ENCODE measurements at regions not wholly inside any gene's neighbourhood (a gene's known extent, or its start where the extent isn't known, plus 50 kb on each side); places are given as distances from the start of the nearest gene placed in this dataset.

GRCh38 chr18:53665701-53666100, 558.8 kb downstream of the MBD2 start:
- Histone ChIP-seq H3K36me3 (ENCODE audit: control insufficient read depth, insufficient read depth, low read length) (no peaks in the 10 kb centered on the region), H3K27me3 (ENCODE audit: control insufficient read depth, insufficient read depth, low read length) (no peaks in the 10 kb centered on the region), H3K14ac (replicated peaks; ENCODE audit: low read depth, low read length) (no peak overlapping the region), H2AK9ac (replicated peaks; ENCODE audit: low read depth, low read length, poor library complexity) (no peak overlapping the region), H2AFZ (replicated peaks; ENCODE audit: low read length, poor library complexity) (no peak overlapping the region), H3K9me1 (ENCODE audit: insufficient read depth, low read length) (no peaks in the 10 kb centered on the region), H3K79me1 (ENCODE audit: low read depth in 1 of 2, low read length in 2 of 2) (no peaks in the 10 kb centered on the region), H3K4ac (ENCODE audit: low read depth, low read length) (no peak overlapping the region), H4K91ac (ENCODE audit: insufficient read depth, low read depth, low read length) (no peak overlapping the region), H3K23ac (ENCODE audit: low read depth, low read length) (no peak overlapping the region), H4K20me1 (ENCODE audit: insufficient read depth, low read length) (no peaks in the 10 kb centered on the region), H3K4me2 (ENCODE audit: low read depth, low read length) (no peak overlapping the region), H2BK120ac (ENCODE audit: low read depth, low read length) (no peak overlapping the region), H3K4me3 (ENCODE audit: insufficient read depth, low read depth, low read length) (no peak overlapping the region), H2BK5ac (ENCODE audit: low read depth, low read length, poor library complexity, severe bottlenecking) (no peak overlapping the region), H4K5ac (ENCODE audit: low read depth, low read length) (no peak overlapping the region), H3K56ac (ENCODE audit: extremely low read depth, insufficient read depth, low read length) (no peak overlapping the region), H3K9ac (ENCODE audit: low read depth, low read length) (no peak overlapping the region), H3K18ac (ENCODE audit: low read depth, low read length) (no peak overlapping the region), H2BK15ac (ENCODE audit: low read depth, low read length) (no peak overlapping the region), H2BK20ac (ENCODE audit: low read depth, low read length) (no peak overlapping the region), H4K8ac (ENCODE audit: low read depth in 2 of 2, low read length in 2 of 2) (no peak overlapping the region), H3K27ac (ENCODE audit: insufficient read depth, low read length) (no peak overlapping the region), H3K9me3 (ENCODE audit: control insufficient read depth, insufficient read depth, low read length) (no peaks in the 10 kb centered on the region; the same call in 1 of the 2 replicates), H3K4me1 (ENCODE audit: control insufficient read depth, insufficient read depth, low read length) (no peaks in the 10 kb centered on the region), H2AK5ac (ENCODE audit: low read depth, low read length) (no peak overlapping the region)
- dilution Hi-C loops (cut with HindIII; ENCODE audit: low sequenced_read_pairs, unreplicated experiment): no loop called here
- WGBS, 2 experiments (ENCODE audit: extremely low coverage in 2 of 2, insufficient read length in 1 of 2): no CpG with 5 or more reads among the region's 4 CpGs
- TF ChIP-seq MAFK (IDR thresholded peaks at IDR 0.05; ENCODE audit: low read depth, low read length): no peak
- TF ChIP-seq RCOR1 (IDR thresholded peaks at IDR 0.05; ENCODE audit: insufficient replicate concordance, low read length): no peak
- TF ChIP-seq MAZ (IDR thresholded peaks at IDR 0.05; ENCODE audit: borderline replicate concordance, low read depth, low read length): no peak
- no peak for TF ChIP-seq MXI1 (IDR thresholded peaks at IDR 0.05; ENCODE audit: borderline replicate concordance, low read depth, low read length)
- TF ChIP-seq POLR2A (IDR thresholded peaks at IDR 0.05; ENCODE audit: low read depth, low read length): no peak
- TF ChIP-seq CTCF (conservative IDR thresholded peaks at IDR 0.05; ENCODE audit: low read depth, low read length): no peak
- no peak for TF ChIP-seq USF2 (IDR thresholded peaks at IDR 0.05; ENCODE audit: low read depth, low read length)
- TF ChIP-seq NFE2L2 (IDR thresholded peaks at IDR 0.05; ENCODE audit: low read depth, low read length): no peak
- no peak for TF ChIP-seq RFX5 (IDR thresholded peaks at IDR 0.05; ENCODE audit: low read depth, low read length)
- no peak for TF ChIP-seq FOS (IDR thresholded peaks at IDR 0.05; ENCODE audit: low read depth, low read length)
- no peak for TF ChIP-seq CHD1 (IDR thresholded peaks at IDR 0.05; ENCODE audit: low read depth, low read length)
- no peak for TF ChIP-seq BHLHE40 (IDR thresholded peaks at IDR 0.05; ENCODE audit: low read depth, low read length)
- no peak for TF ChIP-seq ELK1 (IDR thresholded peaks at IDR 0.05; ENCODE audit: borderline replicate concordance, low read depth, low read length)
- ChIA-PET CTCF (interaction anchor here (1.0 kb wide), 1 partner anchor 14 kb away, joined by 3 read pairs; no protein-coding TSS in a partner anchor), POLR2A (ENCODE audit: unreplicated experiment) (no interaction called here)
- intact Hi-C loops (cut with micrococcal nuclease): no loop called here
- in situ Hi-C loops (cut with MboI; ENCODE audit: low sequenced_read_pairs): no loop called here
- no peak for DNase-seq
- BruUV-seq (replicated peaks): no TSS peak
- ATAC-seq (ENCODE audit: low read depth): no peak

Measured in IMR-90 (cell line).